ENCODE measurements at regions not wholly inside any gene's neighbourhood (a gene's known extent, or its start where the extent isn't known, plus 50 kb on each side); places are given as distances from the start of the nearest gene placed in this dataset.

DNA sequence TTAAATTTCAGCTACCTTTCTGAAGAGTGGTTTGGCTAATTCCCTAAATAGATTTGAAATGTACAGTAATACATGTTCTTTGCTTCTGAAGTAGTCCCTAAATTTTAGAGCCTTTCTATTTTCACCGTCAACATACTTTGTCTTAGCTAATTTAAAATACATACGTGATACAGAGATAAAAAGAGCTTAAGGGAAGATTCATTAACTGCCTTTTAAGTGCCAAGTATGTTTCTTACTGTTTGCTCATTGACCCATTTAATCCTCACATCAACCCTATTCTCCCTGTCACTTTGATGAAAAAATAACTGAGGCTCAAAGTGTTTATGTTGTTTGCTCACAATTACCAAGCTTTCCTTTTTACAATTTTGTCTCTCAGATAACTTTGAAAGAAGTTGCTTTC lies 118.6 kb upstream of the CDH7 start:
- no peak for TF ChIP-seq POLR2A (IDR thresholded peaks at IDR 0.05; ENCODE audit: low read length)
- TF ChIP-seq GATA1 (IDR thresholded peaks at IDR 0.05; ENCODE audit: low read depth, low read length) = no peak
